T-helper 1 cell treated with Interleukin-12 subunit alpha and Interleukin-12 subunit beta and Interleukin-4 antibody, amounts not matched to agents 30 ng/mL and 1 ng/mL, for 36 hours (primary cell): ENCODE measurements at regions not wholly inside any gene's neighbourhood (a gene's known extent, or its start where the extent isn't known, plus 50 kb on each side); places are given as distances from the start of the nearest gene placed in this dataset.

Experiments used
- intact Hi-C: fragments of 100-400 bp; cut with micrococcal nuclease; formaldehyde crosslinking; loops from one replicate; pipeline ENCODE4 v1.15.1; 2024

DNA sequence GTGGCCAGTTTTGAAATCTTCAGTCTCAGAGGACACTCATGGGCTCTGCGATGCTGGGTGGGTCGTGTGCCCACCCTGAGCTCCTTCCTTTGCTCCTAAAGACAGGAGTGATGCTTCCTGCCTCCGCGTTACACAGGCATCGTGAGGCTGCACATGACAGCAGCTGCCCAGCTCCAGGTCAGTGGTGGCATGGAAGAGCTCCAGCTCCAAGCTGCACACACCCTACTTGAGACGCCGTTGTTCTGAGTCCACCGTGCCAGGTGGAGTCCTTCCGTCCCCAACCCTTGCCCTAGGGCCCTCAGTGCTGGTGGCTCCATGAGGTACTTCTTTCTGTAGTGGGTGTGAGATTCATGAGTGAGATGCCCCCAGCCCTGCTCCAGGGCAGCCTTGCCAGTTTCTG is 794.1 kb downstream of the BRD1 start:
- intact Hi-C loops, result no loop called here

GRCh38 chr22:49032821-49033220 is 794.9 kb downstream of the BRD1 start:
- intact Hi-C loops, result no loop called here

GRCh38 chr22:49031746-49032330 is 795.8 kb downstream of the BRD1 start:
- intact Hi-C loops, result no loop called here

- intact Hi-C loops, result no loop called here
Measured at GRCh38 chr22:49028111-49028510, 799.6 kb downstream of the BRD1 start.

DNA sequence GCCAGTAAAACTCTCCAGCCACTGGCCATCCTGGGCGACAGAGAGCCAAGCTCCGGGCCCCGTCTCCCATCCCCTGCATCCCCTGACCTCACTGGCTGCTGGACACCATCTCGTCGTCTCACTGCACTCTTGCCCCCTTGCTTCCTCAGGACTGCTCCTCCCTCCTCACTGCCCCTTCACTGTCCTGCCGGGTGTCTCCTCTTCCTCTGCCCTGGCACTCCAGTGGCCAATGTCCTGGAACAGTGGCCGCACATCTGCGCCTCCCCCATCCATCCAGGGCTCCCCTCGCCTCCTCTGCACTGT is 800.4 kb downstream of the BRD1 start:
- intact Hi-C loops, result no loop called here

DNA sequence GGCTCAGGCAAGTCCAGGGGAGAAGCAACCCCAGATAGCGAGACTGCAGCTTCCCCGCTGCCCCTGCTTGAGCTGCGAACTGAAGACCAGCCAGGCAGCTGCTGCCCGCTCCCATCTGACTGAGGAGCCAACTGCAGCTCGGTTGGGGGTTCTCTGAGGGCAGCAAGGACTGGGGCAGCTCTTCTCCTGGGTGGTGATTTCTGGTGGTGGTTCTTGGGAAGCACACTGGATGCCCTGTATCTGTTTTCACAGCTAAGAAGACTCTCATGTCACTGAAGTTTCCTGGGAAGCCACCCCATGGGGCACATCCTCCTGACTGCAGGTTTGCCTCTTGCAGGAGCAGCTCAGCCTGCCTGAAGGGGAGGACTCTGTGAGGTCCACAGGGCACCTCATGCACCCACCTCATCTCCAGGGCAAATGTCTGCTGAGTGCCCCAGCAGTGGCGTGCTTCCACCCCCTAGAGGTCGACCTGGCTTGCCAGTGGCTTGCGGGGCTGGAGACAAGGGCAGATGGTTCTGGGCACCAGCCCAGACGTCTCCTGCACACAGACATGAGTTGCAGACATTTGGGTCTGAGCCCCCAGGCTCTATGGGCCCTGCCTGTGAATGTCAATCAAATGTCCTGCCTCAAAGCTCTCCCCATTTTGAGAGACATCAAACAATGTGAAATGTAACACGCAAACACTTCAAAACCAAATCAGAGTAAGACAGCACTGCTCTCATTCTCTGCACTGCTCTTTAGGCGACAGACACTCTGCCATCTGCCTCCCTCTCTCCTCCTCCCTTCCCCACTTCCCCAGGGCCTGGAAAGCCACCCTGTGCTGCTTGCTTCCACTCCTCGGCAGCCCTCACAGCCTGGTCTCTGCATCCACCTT is 800.9 kb downstream of the BRD1 start:
- intact Hi-C loops, result no loop called here

GRCh38 chr22:49025791-49026493 is 801.7 kb downstream of the BRD1 start:
- intact Hi-C loops, result no loop called here

- intact Hi-C loops, result no loop called here
Measured at GRCh38 chr22:49024775-49025440, 802.8 kb downstream of the BRD1 start.

DNA sequence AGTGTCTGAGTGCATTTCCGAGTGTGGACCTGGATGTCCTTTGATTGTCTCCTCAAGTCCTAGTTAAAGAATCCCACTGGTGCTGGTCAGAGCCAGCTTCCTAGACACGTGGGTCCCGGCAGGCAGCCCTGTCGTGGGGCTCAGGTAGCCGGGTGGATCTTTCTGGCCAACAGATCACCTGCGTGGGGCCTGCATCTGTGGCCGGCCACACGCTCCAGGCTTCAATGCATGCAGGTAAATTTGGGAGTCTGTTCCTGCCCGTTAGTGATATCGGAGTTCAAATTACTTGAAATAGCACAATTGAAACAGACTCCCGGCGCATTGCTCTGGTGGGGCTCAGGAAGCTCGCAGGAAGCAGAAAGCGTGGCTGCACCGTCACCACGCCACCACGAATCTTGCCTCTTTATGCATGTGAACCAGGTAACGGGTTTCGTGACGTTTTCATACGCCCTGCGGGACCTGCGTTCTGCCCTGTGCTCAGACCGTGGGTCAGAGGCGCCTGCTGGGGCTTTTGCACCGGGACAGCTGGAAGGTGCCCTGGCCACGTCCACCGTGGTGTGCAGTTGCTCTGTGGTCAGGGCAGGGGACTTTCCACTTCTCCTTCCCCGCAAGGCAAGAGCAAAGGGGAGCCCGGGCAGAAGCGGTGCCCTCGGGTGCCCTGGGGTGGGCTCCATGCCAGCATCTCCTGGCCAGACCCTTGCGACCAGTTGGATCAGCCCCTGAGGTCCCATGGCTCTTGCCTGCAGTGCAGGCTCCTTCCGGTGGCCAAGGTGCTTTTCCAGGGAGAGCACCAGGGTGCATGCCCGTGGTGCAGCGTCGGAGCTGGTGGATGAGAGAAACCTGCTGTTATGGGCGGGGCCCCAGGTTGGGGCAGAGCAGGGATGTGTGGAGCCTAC is 803.5 kb downstream of the BRD1 start:
- intact Hi-C loops, result no loop called here

GRCh38 chr22:49023161-49023878 is 804.4 kb downstream of the BRD1 start:
- intact Hi-C loops, result no loop called here

- intact Hi-C loops, result no loop called here
Measured at GRCh38 chr22:49022816-49023160, 804.9 kb downstream of the BRD1 start.

- intact Hi-C loops, result no loop called here
Measured at GRCh38 chr22:49021926-49022815, 805.5 kb downstream of the BRD1 start.

- intact Hi-C loops, result no loop called here
Measured at GRCh38 chr22:49021131-49021925, 806.3 kb downstream of the BRD1 start.

DNA sequence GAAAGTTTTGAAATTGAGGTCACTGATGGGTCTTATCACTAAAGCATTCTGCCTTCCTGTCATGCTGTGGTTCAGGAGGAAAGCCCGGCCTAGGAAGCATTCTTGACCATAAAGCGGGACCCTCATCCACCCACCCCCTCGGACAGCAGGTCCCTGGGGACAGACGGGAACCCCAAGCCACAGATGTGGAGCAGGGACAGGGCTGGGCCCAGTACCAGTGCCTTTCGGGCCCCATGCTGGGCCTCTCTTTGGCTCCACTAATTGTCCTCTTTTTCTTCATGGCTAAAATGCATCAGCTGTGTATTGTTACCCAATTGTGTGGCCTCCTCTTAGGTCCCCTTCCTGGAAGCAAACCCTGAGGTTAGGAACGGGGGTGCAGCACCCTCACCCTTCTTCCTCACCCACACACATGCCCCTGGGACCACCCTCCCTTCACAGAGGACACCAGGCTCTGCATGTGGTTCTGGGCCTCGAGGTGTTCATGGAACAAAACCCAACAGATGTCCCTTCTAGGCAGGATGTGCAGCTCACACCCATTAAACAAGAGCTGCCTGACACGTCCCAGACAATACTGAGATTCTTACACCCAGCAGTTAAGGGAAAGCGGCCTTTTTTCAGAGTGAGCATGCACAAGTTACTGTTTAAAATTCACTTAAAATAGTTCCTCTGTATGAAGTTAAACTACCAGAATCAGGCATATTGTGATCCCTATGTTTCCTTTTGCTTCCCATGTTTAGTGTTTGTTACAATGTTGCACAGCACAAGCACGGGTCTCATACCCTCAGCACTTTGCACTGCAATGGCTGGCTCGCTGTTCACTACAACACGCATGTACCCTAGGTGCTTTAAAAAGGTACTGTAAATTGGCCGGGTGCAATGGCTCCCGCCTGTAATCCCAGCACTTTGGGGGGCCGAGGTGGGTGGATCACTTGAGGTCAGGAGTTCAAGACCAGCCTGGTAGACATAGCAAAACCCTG is 807.6 kb downstream of the BRD1 start:
- intact Hi-C loops, result no loop called here

DNA sequence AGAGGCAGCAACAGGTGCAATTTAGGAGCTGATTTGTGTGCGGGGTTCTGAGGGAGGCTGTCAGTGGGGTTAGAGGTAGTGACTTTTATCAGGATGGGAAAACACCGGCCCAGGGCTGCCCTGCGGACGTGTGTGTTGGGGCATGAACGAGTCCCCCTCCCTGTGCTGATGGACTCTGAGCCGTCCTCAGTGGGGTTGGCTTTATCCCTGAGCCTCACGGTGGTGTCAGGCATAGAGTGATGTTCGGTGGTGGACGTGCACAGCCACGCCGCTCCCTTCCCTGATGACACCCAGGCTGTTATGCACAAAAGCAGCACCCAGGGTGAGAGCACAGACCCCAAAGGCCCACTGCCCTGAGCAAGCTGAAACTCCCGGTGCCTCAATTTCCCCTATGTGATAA is 809.1 kb downstream of the BRD1 start:
- intact Hi-C loops, result no loop called here

DNA sequence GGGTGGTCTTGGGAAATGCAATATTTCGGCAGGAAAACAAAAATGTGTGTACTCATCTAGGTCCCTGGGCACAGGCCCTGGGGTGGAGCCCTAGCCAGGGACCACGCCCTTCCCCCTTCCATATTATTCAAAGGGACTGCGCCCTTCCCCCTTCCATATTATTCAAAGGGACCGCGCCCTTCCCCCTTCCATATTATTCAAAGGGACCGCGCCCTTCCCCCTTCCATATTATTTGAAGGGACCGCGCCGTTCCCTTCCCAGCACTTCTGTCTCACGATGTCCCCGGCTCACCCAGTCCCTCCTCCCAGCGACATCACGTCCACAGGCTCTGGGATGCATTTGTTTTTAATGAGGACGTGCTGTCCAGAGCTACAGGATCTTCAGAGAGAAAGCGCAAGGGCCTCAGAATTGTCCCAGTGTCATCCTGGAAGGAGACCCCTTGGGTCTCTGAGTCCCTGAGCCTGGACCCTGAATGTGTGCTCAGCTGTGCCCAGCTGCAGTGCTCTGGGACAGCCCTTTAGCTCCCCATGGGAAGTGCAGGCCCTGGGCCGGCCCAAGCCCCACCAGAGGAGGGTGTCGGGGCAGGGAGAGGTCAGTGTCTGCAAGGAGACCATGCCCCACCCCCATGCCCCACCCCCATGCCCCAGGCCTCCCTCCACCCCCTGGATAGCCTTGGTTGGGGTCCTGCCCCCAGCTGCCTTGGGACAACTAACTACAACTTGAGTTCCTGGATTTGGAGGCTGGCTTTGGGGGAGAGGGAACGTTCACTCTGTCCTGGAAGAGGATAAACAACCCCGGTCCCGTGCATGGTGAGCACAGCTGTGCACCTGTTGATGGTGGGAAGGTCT is 810.0 kb downstream of the BRD1 start:
- intact Hi-C loops, result no loop called here
